Kidney epithelial cell (primary cell): ENCODE measurements at regions not wholly inside any gene's neighbourhood (a gene's known extent, or its start where the extent isn't known, plus 50 kb on each side); places are given as distances from the start of the nearest gene placed in this dataset.

ENCODE experiments used
- DNase-seq: peaks from one replicate; pipeline ENCODE4 v3.0.0-alpha.2; 2010; ENCODE audit warnings: low read depth
- H3K27me3 ChIP-seq: 2 replicates; pipeline ENCODE4 v1.6.0; 2011; ENCODE audit warnings: low read length; ENCODE audit not compliant: control insufficient read depth, insufficient read depth
- H3K36me3 ChIP-seq: 2 replicates; pipeline ENCODE4 v1.5.1; 2011; ENCODE audit warnings: low read length; ENCODE audit not compliant: control insufficient read depth, insufficient read depth
- H3K4me3 ChIP-seq: 2 replicates; pipeline ENCODE4 v1.5.1; 2011; ENCODE audit warnings: low read depth, mild to moderate bottlenecking, control low read depth, low read length
- CTCF ChIP-seq: IDR thresholded peaks from 2 replicates; pipeline ENCODE4 v1.5.1; 2011; ENCODE audit warnings: mild to moderate bottlenecking, moderate library complexity, low read length, control low read depth, inconsistent platforms; ENCODE audit not compliant: insufficient read depth, poor library complexity, severe bottlenecking

- no peaks in the 10 kb centered on the region for H3K27me3 ChIP-seq
- DNase-seq = no peak
- TF ChIP-seq CTCF = peak; percentile 15
These were observed 140.9 kb downstream of the RNF144B start for GRCh38 chr6:18527836-18528743.

GRCh38 chr6:18530201-18530600 is 143.1 kb downstream of the RNF144B start:
- Histone ChIP-seq H3K4me3 (no peak overlapping the region), H3K36me3 (no peaks in the 10 kb centered on the region), H3K27me3 (no peaks in the 10 kb centered on the region)
- no peak for DNase-seq
- no peak for TF ChIP-seq CTCF

More at GRCh38 chr6:18527836-18528743, 140.9 kb downstream of the RNF144B start:
- no peaks in the 10 kb centered on the region for H3K36me3 ChIP-seq
- no peak overlapping the region for H3K4me3 ChIP-seq

GRCh38 chr6:18532139-18532538 is 145.0 kb downstream of the RNF144B start:
- no peak overlapping the region for H3K4me3 ChIP-seq
- no peak for TF ChIP-seq CTCF
- H3K27me3 ChIP-seq = no peaks in the 10 kb centered on the region
- no peaks in the 10 kb centered on the region for H3K36me3 ChIP-seq
- DNase-seq = no peak

GRCh38 chr6:18533793-18534192 is 146.6 kb downstream of the RNF144B start:
- H3K4me3 ChIP-seq = no peak overlapping the region
- no peak for TF ChIP-seq CTCF
- peak; percentile 4 for DNase-seq
- H3K27me3 ChIP-seq = no peaks in the 10 kb centered on the region
- no peaks in the 10 kb centered on the region for H3K36me3 ChIP-seq

GRCh38 chr6:18536591-18537055 is 149.5 kb downstream of the RNF144B start:
- TF ChIP-seq CTCF = no peak
- DNase-seq = no peak
- no peaks in the 10 kb centered on the region for H3K27me3 ChIP-seq

More at GRCh38 chr6:18536591-18537055, 149.5 kb downstream of the RNF144B start:
- no peaks in the 10 kb centered on the region for H3K36me3 ChIP-seq
- no peak overlapping the region for H3K4me3 ChIP-seq
